ENCODE measurements at regions not wholly inside any gene's neighbourhood (a gene's known extent, or its start where the extent isn't known, plus 50 kb on each side); places are given as distances from the start of the nearest gene placed in this dataset.
A peak's percentile ranks its signal among the peaks of the same experiment; 100 is the strongest.

DNA sequence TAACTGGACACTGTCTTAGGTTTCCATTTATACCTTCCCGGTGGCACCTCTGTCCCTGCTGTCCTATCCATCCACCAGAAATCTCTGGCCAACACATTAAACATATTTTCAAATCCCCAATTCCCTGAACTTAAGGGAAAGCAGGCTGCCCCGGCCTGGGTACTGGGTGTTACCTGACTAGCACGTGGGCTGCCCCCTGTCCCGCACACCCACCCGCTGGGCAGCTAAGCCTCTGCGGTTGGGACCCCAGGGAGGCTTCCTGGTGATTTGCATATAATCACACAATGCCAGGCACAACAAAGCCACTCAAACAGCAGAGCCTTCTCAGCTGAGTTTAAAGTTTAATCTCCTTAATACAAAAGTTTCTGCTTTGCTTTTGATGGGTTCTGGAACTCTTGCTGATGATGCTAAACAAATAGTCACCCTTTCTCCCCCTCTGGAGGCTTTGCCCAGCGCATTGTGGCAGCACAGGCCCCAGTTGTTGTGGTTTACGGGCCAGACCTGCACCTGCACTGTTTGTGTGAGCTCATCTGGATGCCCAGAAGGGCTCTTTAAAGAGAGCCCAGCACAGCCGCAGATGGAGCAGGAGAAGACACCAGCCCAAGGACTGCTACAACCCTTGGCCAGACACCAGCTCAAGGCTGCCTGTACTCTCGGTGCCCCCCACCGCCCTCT is 59.9 kb upstream of the POU2AF1 start:
- ChIA-PET CTCF (interaction anchor here (1.4 to 4.6 kb wide), 7 partner anchors 8 to 156 kb away, joined by 4 to 47 read pairs (median 11); no protein-coding TSS in a partner anchor), POLR2A (no interaction called here)
- DNase-seq (ENCODE audit: extremely low spot score), result peak; percentile 15
- TF ChIP-seq, protein P1, sequence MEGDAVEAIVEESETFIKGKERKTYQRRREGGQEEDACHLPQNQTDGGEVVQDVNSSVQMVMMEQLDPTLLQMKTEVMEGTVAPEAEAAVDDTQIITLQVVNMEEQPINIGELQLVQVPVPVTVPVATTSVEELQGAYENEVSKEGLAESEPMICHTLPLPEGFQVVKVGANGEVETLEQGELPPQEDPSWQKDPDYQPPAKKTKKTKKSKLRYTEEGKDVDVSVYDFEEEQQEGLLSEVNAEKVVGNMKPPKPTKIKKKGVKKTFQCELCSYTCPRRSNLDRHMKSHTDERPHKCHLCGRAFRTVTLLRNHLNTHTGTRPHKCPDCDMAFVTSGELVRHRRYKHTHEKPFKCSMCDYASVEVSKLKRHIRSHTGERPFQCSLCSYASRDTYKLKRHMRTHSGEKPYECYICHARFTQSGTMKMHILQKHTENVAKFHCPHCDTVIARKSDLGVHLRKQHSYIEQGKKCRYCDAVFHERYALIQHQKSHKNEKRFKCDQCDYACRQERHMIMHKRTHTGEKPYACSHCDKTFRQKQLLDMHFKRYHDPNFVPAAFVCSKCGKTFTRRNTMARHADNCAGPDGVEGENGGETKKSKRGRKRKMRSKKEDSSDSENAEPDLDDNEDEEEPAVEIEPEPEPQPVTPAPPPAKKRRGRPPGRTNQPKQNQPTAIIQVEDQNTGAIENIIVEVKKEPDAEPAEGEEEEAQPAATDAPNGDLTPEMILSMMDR (IDR thresholded peaks at IDR 0.05; ENCODE audit: control extremely low read depth, extremely low read depth, low read depth, missing control alignments), result no peak

GRCh38 chr11:111438168-111438567 is 59.1 kb upstream of the POU2AF1 start:
- CTCF ChIA-PET, result interaction anchor here (1.1 to 4.4 kb wide), 6 partner anchors 8 to 155 kb away, joined by 4 to 47 read pairs (median 10); no protein-coding TSS in a partner anchor
- TF ChIP-seq, protein P1 (IDR thresholded peaks at IDR 0.05; ENCODE audit: control extremely low read depth, extremely low read depth, low read depth, missing control alignments), result no peak

DNA sequence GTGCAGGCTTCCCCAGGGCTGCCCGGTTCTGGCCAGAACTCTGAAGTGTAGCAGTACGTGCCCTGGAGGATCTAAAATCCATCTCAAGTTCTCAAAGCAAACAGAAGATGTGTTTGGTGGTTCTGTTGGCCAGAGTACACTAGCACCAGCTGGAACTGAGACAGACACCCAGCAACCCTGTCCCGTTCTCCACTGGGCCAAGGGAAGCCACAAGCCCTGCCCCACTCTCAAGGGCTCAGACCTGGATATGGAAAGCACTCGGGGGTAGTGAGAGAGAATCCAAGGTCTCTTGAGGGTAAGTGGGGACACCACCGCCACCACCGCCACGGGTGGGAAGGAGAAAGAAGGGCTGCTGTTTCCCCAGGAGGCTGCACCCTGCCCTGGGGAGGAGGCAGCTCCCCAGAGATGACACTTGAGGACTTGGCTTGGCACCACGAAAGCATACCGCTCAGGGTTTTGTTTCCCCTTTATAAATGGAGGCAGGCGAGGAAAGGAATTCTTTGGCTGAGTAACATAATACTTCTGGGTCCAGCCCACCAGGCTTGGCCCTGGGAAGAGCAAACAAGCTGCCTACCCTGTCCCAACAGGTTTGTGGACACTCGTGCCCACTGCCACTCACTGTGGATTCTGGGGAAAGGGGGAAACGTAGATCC is 56.1 kb upstream of the POU2AF1 start:
- TF ChIP-seq, protein P1 (IDR thresholded peaks at IDR 0.05; ENCODE audit: control extremely low read depth, extremely low read depth, low read depth, missing control alignments), result no peak
- POLR2A ChIA-PET, result no interaction called here
- no peak for DNase-seq (ENCODE audit: extremely low spot score)
- CTCF ChIA-PET, result interaction anchor here (1.2 to 2.1 kb wide), 3 partner anchors 11 to 153 kb away, joined by 3 to 14 read pairs (median 5); no protein-coding TSS in a partner anchor

More at GRCh38 chr11:111438168-111438567, 59.1 kb upstream of the POU2AF1 start:
- DNase-seq (ENCODE audit: extremely low spot score), result no peak
- POLR2A ChIA-PET, result no interaction called here

- TF ChIP-seq, protein P1 (IDR thresholded peaks at IDR 0.05; ENCODE audit: control extremely low read depth, extremely low read depth, low read depth, missing control alignments), result peak; percentile 75
- DNase-seq (ENCODE audit: extremely low spot score), result peak; percentile 58
- POLR2A ChIA-PET, result interaction anchor here (1.0 kb wide), 2 partner anchors 55 to 65 kb away, joined by 3 read pairs; no protein-coding TSS in a partner anchor
- CTCF ChIA-PET, result interaction anchor here (1.0 to 28.1 kb wide), 31 partner anchors 10 to 996 kb away, joined by 3 to 636 read pairs (median 8); partner anchors contain the start of genes POU2AF1 and POU2AF3
Measured at GRCh38 chr11:111429066-111429506, 50.0 kb upstream of the POU2AF1 start.

All from GM10248 (cell line).